Vagina (tissue), 2 donors: ENCODE measurements at regions not wholly inside any gene's neighbourhood (a gene's known extent, or its start where the extent isn't known, plus 50 kb on each side); places are given as distances from the start of the nearest gene placed in this dataset.

ENCODE experiments used
- DNase-seq, 2 donors: peaks; one replicate each; pipeline ENCODE4 v3.0.0-alpha.2; 2017; ENCODE audit errors: extremely low spot score in 2 of 2
- H3K27ac ChIP-seq: fragments of 200-600 bp; sonication (generic); one replicate; pipeline ENCODE4 v1.5.1; 2019
- H3K27me3 ChIP-seq: fragments of 200-600 bp; sonication (generic); one replicate; pipeline ENCODE4 v1.5.1; 2019
- H3K36me3 ChIP-seq, 2 donors: fragments of 200-600 bp; sonication (generic); one replicate each; pipeline ENCODE4 v1.5.1; 2017 to 2019
- H3K4me1 ChIP-seq: fragments of 200-600 bp; sonication (generic); one replicate; pipeline ENCODE4 v1.5.1; 2019
- H3K4me3 ChIP-seq, 2 donors: fragments of 200-600 bp; sonication (generic); 1 replicate in 1 of 2; 2 replicates in 1 of 2; pipeline ENCODE4 v1.5.1; 2016 to 2019
- H3K9me3 ChIP-seq: fragments of 200-600 bp; sonication (generic); one replicate; pipeline ENCODE4 v1.5.1; 2019
- POLR2A ChIP-seq, 2 donors: fragments of 450-650 bp; IDR thresholded peaks; one replicate each; pipeline ENCODE4 v1.6.1; 2017; ENCODE audit warnings: antibody characterized with exemption in 2 of 2, mild to moderate bottlenecking in 2 of 2, moderate library complexity in 2 of 2
- POLR2AphosphoS5 ChIP-seq, 2 donors: sonication (generic); formaldehyde crosslinking; IDR thresholded peaks; one replicate each; pipeline ENCODE4 v1.9.0; 2017; ENCODE audit warnings: antibody characterized with exemption in 2 of 2, mild to moderate bottlenecking in 2 of 2, low read depth in 1 of 2; ENCODE audit not compliant: insufficient read depth in 1 of 2
- intact Hi-C: fragments of 100-400 bp; cut with DNase I; formaldehyde crosslinking; loops from one replicate; pipeline ENCODE4 v1.15.1; 2023
- TF ChIP-seq, protein P1 (sequence below), 3 experiments: fragments of 450-650 bp in 2 of 3; fragments of 200-600 bp in 1 of 3; sonication (generic) in 1 of 3; IDR thresholded peaks; one replicate each; pipeline ENCODE4 v1.5.1; 2017 to 2019; ENCODE audit warnings: antibody characterized with exemption in 3 of 3, mild to moderate bottlenecking in 2 of 3, moderate library complexity in 2 of 3

DNA sequence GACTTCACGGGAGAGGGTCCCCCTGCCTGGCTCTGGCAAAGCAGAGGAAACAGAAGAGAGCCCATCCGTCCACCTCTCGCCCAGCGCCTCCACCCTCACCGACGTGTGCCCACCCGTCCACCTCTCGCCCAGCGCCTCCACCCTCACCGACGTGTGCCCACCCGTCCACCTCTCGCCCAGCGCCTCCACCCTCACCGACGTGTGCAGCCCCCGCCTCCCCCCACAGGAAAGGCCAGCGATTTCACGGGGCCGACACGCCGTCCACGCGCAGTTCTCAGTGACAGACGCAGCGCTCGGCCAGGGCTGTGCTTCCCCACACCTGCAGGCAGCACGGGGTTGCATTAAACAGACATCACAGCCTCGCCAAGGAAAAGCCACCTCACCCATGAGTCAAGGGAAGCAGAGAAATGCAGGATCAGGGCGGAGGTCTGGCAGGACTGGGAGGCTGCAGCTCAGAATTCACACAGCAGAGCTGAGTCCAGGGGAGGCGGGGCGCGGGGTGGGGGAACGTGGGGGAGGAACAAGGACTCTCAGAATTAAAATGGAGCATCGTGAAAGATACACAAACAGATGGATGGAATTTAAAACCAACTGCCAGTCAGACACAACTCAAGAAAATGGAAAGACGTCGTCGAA is 377.7 kb downstream of the BRD1 start:
- TF ChIP-seq POLR2AphosphoS5 (IDR thresholded peaks at IDR 0.05; ENCODE audit: insufficient read depth in 1 of 2, low read depth in 1 of 2) (no peak), POLR2A (IDR thresholded peaks at IDR 0.05) (no peak)
- TF ChIP-seq, protein P1, sequence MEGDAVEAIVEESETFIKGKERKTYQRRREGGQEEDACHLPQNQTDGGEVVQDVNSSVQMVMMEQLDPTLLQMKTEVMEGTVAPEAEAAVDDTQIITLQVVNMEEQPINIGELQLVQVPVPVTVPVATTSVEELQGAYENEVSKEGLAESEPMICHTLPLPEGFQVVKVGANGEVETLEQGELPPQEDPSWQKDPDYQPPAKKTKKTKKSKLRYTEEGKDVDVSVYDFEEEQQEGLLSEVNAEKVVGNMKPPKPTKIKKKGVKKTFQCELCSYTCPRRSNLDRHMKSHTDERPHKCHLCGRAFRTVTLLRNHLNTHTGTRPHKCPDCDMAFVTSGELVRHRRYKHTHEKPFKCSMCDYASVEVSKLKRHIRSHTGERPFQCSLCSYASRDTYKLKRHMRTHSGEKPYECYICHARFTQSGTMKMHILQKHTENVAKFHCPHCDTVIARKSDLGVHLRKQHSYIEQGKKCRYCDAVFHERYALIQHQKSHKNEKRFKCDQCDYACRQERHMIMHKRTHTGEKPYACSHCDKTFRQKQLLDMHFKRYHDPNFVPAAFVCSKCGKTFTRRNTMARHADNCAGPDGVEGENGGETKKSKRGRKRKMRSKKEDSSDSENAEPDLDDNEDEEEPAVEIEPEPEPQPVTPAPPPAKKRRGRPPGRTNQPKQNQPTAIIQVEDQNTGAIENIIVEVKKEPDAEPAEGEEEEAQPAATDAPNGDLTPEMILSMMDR (IDR thresholded peaks at IDR 0.05): no peak
- no peaks in the 10 kb centered on the region for H3K27me3 ChIP-seq
- H3K36me3 ChIP-seq: no peaks in the 10 kb centered on the region
- no peaks in the 10 kb centered on the region for H3K9me3 ChIP-seq
- H3K4me1 ChIP-seq: no peaks in the 10 kb centered on the region
- H3K27ac ChIP-seq: no peak overlapping the region
- DNase-seq: no peak
- no peak overlapping the region for H3K4me3 ChIP-seq
- intact Hi-C loops: no loop called here

DNA sequence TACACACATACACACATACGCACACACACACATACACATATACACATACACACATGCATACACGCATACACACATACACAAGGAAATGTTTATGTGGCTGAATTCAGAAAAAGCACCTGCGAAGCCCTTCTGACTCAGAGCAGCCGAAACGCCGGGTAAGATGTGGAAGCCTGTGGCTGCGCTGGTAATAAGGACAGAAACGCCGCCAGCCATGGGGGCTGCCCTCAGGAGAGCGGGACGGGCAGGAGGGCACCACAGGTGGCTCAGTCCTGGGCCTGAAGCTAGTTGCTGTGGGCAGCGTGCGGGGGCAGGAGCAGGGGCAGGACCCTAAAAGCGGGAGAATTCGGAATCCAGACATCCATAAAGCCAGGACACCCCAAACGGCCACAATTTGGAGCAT is 378.3 kb downstream of the BRD1 start:
- Histone ChIP-seq H3K27me3 (no peaks in the 10 kb centered on the region), H3K9me3 (no peaks in the 10 kb centered on the region), H3K4me3 (no peak overlapping the region), H3K36me3 (no peaks in the 10 kb centered on the region), H3K27ac (no peak overlapping the region), H3K4me1 (no peaks in the 10 kb centered on the region)
- intact Hi-C loops: no loop called here
- no peak for TF ChIP-seq POLR2AphosphoS5 (IDR thresholded peaks at IDR 0.05; ENCODE audit: insufficient read depth in 1 of 2, low read depth in 1 of 2)
- TF ChIP-seq, protein P1 (IDR thresholded peaks at IDR 0.05): no peak
- TF ChIP-seq POLR2A (IDR thresholded peaks at IDR 0.05): no peak
- DNase-seq: no peak

DNA sequence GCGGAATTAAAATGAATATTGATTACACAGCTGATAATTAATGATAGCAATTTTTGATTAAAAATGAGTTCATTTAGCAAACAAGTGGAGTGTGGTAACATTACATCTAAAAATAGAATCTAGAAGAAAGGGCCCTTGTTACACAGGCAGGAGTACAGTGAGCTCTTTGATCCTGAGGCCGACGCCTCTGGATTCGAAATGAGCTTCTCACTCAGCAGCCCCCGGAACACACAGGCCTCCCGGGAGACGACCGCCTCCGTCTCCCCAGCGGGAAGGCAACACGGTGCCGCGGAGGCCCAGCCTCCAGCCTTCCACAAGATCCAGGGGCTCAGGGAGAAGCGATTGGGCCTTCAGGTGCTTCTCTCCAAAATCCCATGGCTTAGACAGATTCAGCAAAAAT is 379.1 kb downstream of the BRD1 start:
- Histone ChIP-seq H3K9me3 (no peaks in the 10 kb centered on the region), H3K27ac (no peak overlapping the region), H3K27me3 (no peaks in the 10 kb centered on the region), H3K4me3 (no peak overlapping the region), H3K36me3 (no peaks in the 10 kb centered on the region), H3K4me1 (no peaks in the 10 kb centered on the region)
- TF ChIP-seq POLR2AphosphoS5 (IDR thresholded peaks at IDR 0.05; ENCODE audit: insufficient read depth in 1 of 2, low read depth in 1 of 2): no peak
- TF ChIP-seq, protein P1 (IDR thresholded peaks at IDR 0.05): no peak
- intact Hi-C loops: no loop called here
- no peak for DNase-seq

DNA sequence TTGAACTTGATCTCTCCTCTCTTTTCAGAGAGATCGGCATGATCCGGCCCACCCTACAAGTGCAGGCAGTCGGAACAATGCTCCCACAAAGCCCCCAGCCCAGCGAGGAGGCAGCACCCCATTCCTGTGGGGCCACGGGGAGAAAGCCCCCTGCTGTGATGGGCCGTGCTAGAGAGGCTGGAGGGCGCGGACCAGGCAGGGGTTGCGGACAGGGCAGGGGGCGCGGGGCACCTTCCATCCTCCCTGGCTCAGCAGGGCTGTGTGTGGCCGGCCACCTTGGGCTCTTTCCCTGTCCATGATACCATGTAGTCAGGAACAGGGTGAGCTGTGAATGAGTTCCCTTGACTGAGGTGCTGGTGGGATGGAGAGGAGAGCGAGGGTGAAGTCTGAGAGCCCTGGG is 379.8 kb downstream of the BRD1 start:
- H3K27me3 ChIP-seq: no peaks in the 10 kb centered on the region
- intact Hi-C loops: no loop called here

More for the DNA sequence above, 379.8 kb downstream of the BRD1 start:
- DNase-seq: no peak
- Histone ChIP-seq H3K4me1 (no peaks in the 10 kb centered on the region), H3K36me3 (no peaks in the 10 kb centered on the region), H3K27ac (no peak overlapping the region), H3K9me3 (no peaks in the 10 kb centered on the region), H3K4me3 (no peak overlapping the region)
- TF ChIP-seq POLR2AphosphoS5 (IDR thresholded peaks at IDR 0.05; ENCODE audit: insufficient read depth in 1 of 2, low read depth in 1 of 2) (no peak), POLR2A (IDR thresholded peaks at IDR 0.05) (no peak)
- TF ChIP-seq, protein P1 (IDR thresholded peaks at IDR 0.05): no peak
